H1 (cell line): ENCODE measurements at regions not wholly inside any gene's neighbourhood (a gene's known extent, or its start where the extent isn't known, plus 50 kb on each side); places are given as distances from the start of the nearest gene placed in this dataset.

Experiments used
- CTCF ChIA-PET: fragments of 300-600 bp; sonication (Branson Sonifier 250); formaldehyde crosslinking; loops from one replicate; lab custom pipeline; 2021; ENCODE audit not compliant: partially characterized antibody; lab: Charles Lee
- POLR2A ChIA-PET: fragments of 300-600 bp; sonication (Branson Sonifier 250); formaldehyde crosslinking; loops from one replicate; lab custom pipeline; 2021; ENCODE audit warnings: inconsistent platforms; ENCODE audit not compliant: partially characterized antibody; lab: Charles Lee
- DNase-seq, 2 experiments: peaks; one replicate each; pipeline versions ENCODE4 v3.0.0 to v3.0.0-alpha.2; 2010 to 2022; ENCODE audit warnings: low spot score in 2 of 2, low read depth in 1 of 2, mixed read lengths in 1 of 2
- FAIRE-seq: peaks from 2 replicates; lab custom pipeline; 2011; peaks lifted over from hg19 to GRCh38; lab: Jason Lieb, UNC
- H2AFZ ChIP-seq: 2 replicates; pipeline ENCODE4 v1.8.1; 2012; ENCODE audit warnings: low read length, inconsistent platforms
- H2AK5ac ChIP-seq: 2 replicates; pipeline ENCODE4 v1.6.1; 2013; ENCODE audit warnings: low read depth, low read length
- H2BK120ac ChIP-seq: replicated peaks from 2 replicates; pipeline ENCODE3; 2013; ENCODE audit warnings: low read depth, low read length, inconsistent platforms
- H2BK12ac ChIP-seq: 2 replicates; pipeline ENCODE4 v1.6.1; 2013; ENCODE audit warnings: low read depth, low read length
- H2BK15ac ChIP-seq: 2 replicates; pipeline ENCODE4 v1.6.1; 2013; ENCODE audit warnings: low read length
- H2BK20ac ChIP-seq: 2 replicates; pipeline ENCODE4 v1.6.1; 2013; ENCODE audit warnings: low read length
- H2BK5ac ChIP-seq: 2 replicates; pipeline ENCODE4 v1.6.1; 2013; ENCODE audit warnings: low read depth, low read length
- H3K14ac ChIP-seq: 2 replicates; pipeline ENCODE4 v1.6.1; 2013; ENCODE audit warnings: inconsistent platforms; ENCODE audit not compliant: insufficient read length
- H3K18ac ChIP-seq: 2 replicates; pipeline ENCODE4 v1.6.1; 2013; ENCODE audit warnings: low read length; ENCODE audit errors: extremely low read depth
- H3K23ac ChIP-seq: 2 replicates; pipeline ENCODE4 v1.6.1; 2013; ENCODE audit warnings: inconsistent platforms; ENCODE audit not compliant: insufficient read length
- H3K23me2 ChIP-seq: 2 replicates; pipeline ENCODE4 v1.6.1; 2013; ENCODE audit warnings: low read depth, low read length
- H3K27ac ChIP-seq: 2 replicates; pipeline ENCODE4 v1.6.1; 2011; ENCODE audit warnings: low read depth, low read length, inconsistent platforms
- H3K27me3 ChIP-seq, 4 experiments: replicated peaks in 1 of 4; 1 replicate in 1 of 4; 2 replicates in 3 of 4; pipeline versions ENCODE4 v1.6.1 to v1.8.1; 2011 to 2013; ENCODE audit warnings: low read length in 3 of 4, mild to moderate bottlenecking in 3 of 4, inconsistent platforms in 2 of 4, mixed read lengths in 2 of 4, moderate library complexity in 1 of 4; ENCODE audit not compliant: control insufficient read depth in 3 of 4, insufficient read depth in 3 of 4; ENCODE audit errors: extremely low read depth in 1 of 4
- H3K36me3 ChIP-seq, 4 experiments: 2 replicates each; pipeline versions ENCODE4 v1.6.1 to v1.8.1; 2011 to 2013; ENCODE audit warnings: mild to moderate bottlenecking in 4 of 4, low read length in 3 of 4, moderate library complexity in 2 of 4, control low read depth in 1 of 4, inconsistent platforms in 1 of 4; ENCODE audit not compliant: insufficient read depth in 4 of 4, control insufficient read depth in 2 of 4
- H3K4ac ChIP-seq: replicated peaks from 2 replicates; pipeline ENCODE3; 2013; ENCODE audit warnings: low read length, low read depth, mixed read lengths, inconsistent platforms; ENCODE audit not compliant: insufficient read length
- H3K4me1 ChIP-seq, 4 experiments: replicated peaks in 1 of 4; 1 replicate in 1 of 4; 2 replicates in 3 of 4; pipeline versions ENCODE4 v1.6.1 to v1.8.1; 2011 to 2013; ENCODE audit warnings: low read length in 3 of 4, inconsistent platforms in 2 of 4, mixed read lengths in 1 of 4; ENCODE audit not compliant: insufficient read depth in 4 of 4, control insufficient read depth in 3 of 4
- H3K4me2 ChIP-seq, 2 experiments: 2 replicates each; pipeline versions ENCODE4 v1.6.1 to v1.8.1; 2011 to 2013; ENCODE audit warnings: low read depth in 2 of 2, low read length in 2 of 2, control low read depth in 1 of 2, inconsistent platforms in 1 of 2, mild to moderate bottlenecking in 1 of 2; ENCODE audit not compliant: insufficient read depth in 1 of 2
- H3K4me3 ChIP-seq, 4 experiments: fragments of 200-600, 300-600 bp in 1 of 4; sonication (generic), shearing (Covaris generic), sonication (Bioruptor Twin) in 1 of 4; 2 replicates each; pipeline versions ENCODE4 v1.5.1 to v1.8.1; 2011 to 2016; ENCODE audit warnings: low read length in 4 of 4, low read depth in 3 of 4, control low read depth in 2 of 4, inconsistent platforms in 2 of 4, mild to moderate bottlenecking in 2 of 4, mixed read lengths in 1 of 4, moderate library complexity in 1 of 4; ENCODE audit not compliant: insufficient read depth in 2 of 4; ENCODE audit errors: extremely low read depth in 1 of 4
- H3K56ac ChIP-seq: replicated peaks from 2 replicates; pipeline ENCODE3; 2013; ENCODE audit warnings: low read depth, mild to moderate bottlenecking, mixed read lengths, low read length, inconsistent platforms; ENCODE audit not compliant: insufficient read length
- H3K79me1 ChIP-seq: 2 replicates; pipeline ENCODE4 v1.6.1; 2013; ENCODE audit warnings: low read depth, low read length, control low read depth
- H3K79me2 ChIP-seq, 2 experiments: 2 replicates each; pipeline versions ENCODE4 v1.6.1 to v1.8.1; 2012 to 2013; ENCODE audit warnings: low read length in 2 of 2, mild to moderate bottlenecking in 2 of 2, inconsistent platforms in 1 of 2; ENCODE audit not compliant: insufficient read depth in 2 of 2, control insufficient read depth in 1 of 2
- H3K9ac ChIP-seq, 4 experiments: replicated peaks in 1 of 4; 1 replicate in 1 of 4; 2 replicates in 3 of 4; pipeline versions ENCODE4 v1.6.1 to v1.8.1; 2011 to 2013; ENCODE audit warnings: low read depth in 3 of 4, low read length in 3 of 4, control low read depth in 2 of 4, mild to moderate bottlenecking in 2 of 4, moderate library complexity in 2 of 4, inconsistent platforms in 1 of 4; ENCODE audit errors: extremely low read depth in 1 of 4
- H3K9me3 ChIP-seq, 2 experiments: 2 replicates each; pipeline versions ENCODE4 v1.6.1 to v1.8.1; 2012 to 2013; ENCODE audit warnings: mild to moderate bottlenecking in 2 of 2, moderate library complexity in 2 of 2, control low read depth in 1 of 2, inconsistent platforms in 1 of 2, low read depth in 1 of 2, low read length in 1 of 2, mixed read lengths in 1 of 2; ENCODE audit not compliant: insufficient read depth in 2 of 2
- H4K20me1 ChIP-seq, 2 experiments: replicated peaks in 1 of 2; 2 replicates each; pipeline versions ENCODE3 to v1.8.1; 2011 to 2013; ENCODE audit warnings: inconsistent platforms in 2 of 2, low read length in 2 of 2, mild to moderate bottlenecking in 1 of 2; ENCODE audit not compliant: insufficient read depth in 2 of 2, control insufficient read depth in 1 of 2
- H4K5ac ChIP-seq: 2 replicates; pipeline ENCODE4 v1.6.1; 2013; ENCODE audit warnings: low read length, low read depth, mixed read lengths, inconsistent platforms; ENCODE audit not compliant: insufficient read length
- H4K8ac ChIP-seq: 2 replicates; pipeline ENCODE4 v1.8.0; 2013; ENCODE audit warnings: mild to moderate bottlenecking, moderate library complexity, low read length, inconsistent platforms; ENCODE audit not compliant: insufficient read depth; ENCODE audit errors: extremely low read depth
- H4K91ac ChIP-seq: replicated peaks from 2 replicates; pipeline ENCODE3; 2013; ENCODE audit warnings: low read length, mixed read lengths, inconsistent platforms; ENCODE audit not compliant: insufficient read length
- CBX8 ChIP-seq: fragments of 300-800, 300-1000 bp; sonication (generic); IDR thresholded peaks from 2 replicates; pipeline ENCODE4 v1.7.1; 2016; ENCODE audit warnings: low read depth, low read length, borderline replicate concordance
- CTBP2 ChIP-seq: IDR thresholded peaks from 2 replicates; pipeline ENCODE4 v1.7.0; 2011; ENCODE audit warnings: borderline replicate concordance, mild to moderate bottlenecking, moderate library complexity, mixed read lengths, low read length; ENCODE audit not compliant: insufficient read depth, insufficient read length
- EZH2 ChIP-seq: fragments of 200-600 bp; sonication (generic); IDR thresholded peaks from 2 replicates; pipeline ENCODE4 v1.7.1; 2012; ENCODE audit warnings: low read depth, mild to moderate bottlenecking, moderate library complexity, low read length, inconsistent platforms; ENCODE audit not compliant: severe bottlenecking
- KDM5A ChIP-seq: fragments of 200-600 bp; IDR thresholded peaks from 2 replicates; pipeline ENCODE4 v1.7.1; 2012; ENCODE audit warnings: mild to moderate bottlenecking, low read length, inconsistent platforms, mixed read lengths
- RBBP5 ChIP-seq: IDR thresholded peaks from 2 replicates; pipeline ENCODE4 v1.7.1; 2012; ENCODE audit warnings: low read depth, mild to moderate bottlenecking, inconsistent platforms, low read length, moderate library complexity, borderline replicate concordance
- SUZ12 ChIP-seq: fragments of 200-600 bp; sonication (generic); IDR thresholded peaks from 2 replicates; pipeline ENCODE4 v1.6.1; 2012; ENCODE audit warnings: mild to moderate bottlenecking, inconsistent platforms, low read length, moderate library complexity, mixed read lengths
- YY1 ChIP-seq: IDR thresholded peaks from 2 replicates; pipeline ENCODE4 v1.6.1; 2011; ENCODE audit warnings: low read depth, mild to moderate bottlenecking, low read length
- WGBS, 2 experiments: shearing (Covaris generic) in 1 of 2; methylation state at CpG; one replicate each; pipeline versions ENCODE4 v1.1.6 to v1.1.7; 2013 to 2015; ENCODE audit warnings: low lambda C conversion rate in 2 of 2, mixed read lengths in 2 of 2, inconsistent platforms in 1 of 2, low coverage in 1 of 2, missing lambda C conversion rate in 1 of 2; ENCODE audit not compliant: insufficient replicate concordance in 2 of 2, insufficient coverage in 1 of 2, insufficient read length in 1 of 2; ENCODE audit errors: extremely low coverage in 1 of 2, missing lambda C conversion rate in 1 of 2; 5-methylcytosine and 5-hydroxymethylcytosine counted together

DNA sequence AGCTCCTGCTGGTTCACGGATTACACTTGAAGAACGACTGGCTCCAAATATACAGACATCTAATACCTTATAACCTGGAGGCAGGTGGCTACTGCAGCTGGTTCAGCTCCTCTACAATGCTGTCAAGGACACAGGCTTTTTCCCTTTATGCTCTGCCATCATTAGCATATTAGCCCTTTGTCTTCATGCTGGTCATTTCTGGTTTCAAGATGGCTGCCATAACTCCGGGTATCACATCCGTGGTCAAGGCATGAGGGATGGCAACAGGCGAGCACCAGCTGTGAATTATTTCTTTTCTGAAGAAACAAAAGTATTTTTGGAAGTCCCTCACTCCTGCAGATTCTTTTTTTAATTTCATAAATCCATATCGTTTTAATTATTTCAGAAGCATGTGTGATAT lies 124.3 kb upstream of the MED13 start:
- Histone ChIP-seq H2AK5ac (no peak overlapping the region), H3K23ac (no peak overlapping the region), H3K4me2 (no peak overlapping the region), H3K27ac (no peak overlapping the region), H3K9me3 (no peaks in the 10 kb centered on the region), H3K18ac (no peak overlapping the region), H2BK15ac (no peak overlapping the region), H3K36me3 (no peaks in the 10 kb centered on the region), H3K79me2 (no peaks in the 10 kb centered on the region), H2BK120ac (no peak overlapping the region), H4K20me1 (no peaks in the 10 kb centered on the region), H2BK20ac (no peak overlapping the region), H3K23me2 (no peaks in the 10 kb centered on the region), H2BK12ac (no peak overlapping the region), H4K91ac (no peak overlapping the region), H4K8ac (no peak overlapping the region), H3K14ac (no peak overlapping the region), H3K79me1 (no peaks in the 10 kb centered on the region), H3K9ac (no peak overlapping the region), H3K4me3 (no peak overlapping the region), H4K5ac (no peak overlapping the region), H3K4ac (no peak overlapping the region), H2BK5ac (no peak overlapping the region), H3K27me3 (no peaks in the 10 kb centered on the region), H2AFZ (no peak overlapping the region), H3K4me1 (no peaks in the 10 kb centered on the region), H3K56ac (no peak overlapping the region)
- ChIA-PET CTCF (interaction anchor here (0.6 to 0.8 kb wide), 2 partner anchors 9 to 12 kb away, joined by 3 read pairs; no protein-coding TSS in a partner anchor), POLR2A (no interaction called here)
- DNase-seq: no peak
- TF ChIP-seq RBBP5 (no peak), CBX8 (no peak), CTBP2 (no peak), EZH2 (no peak), YY1 (peak; percentile 70), KDM5A (no peak), SUZ12 (no peak)
- FAIRE-seq: no peak
- 92% methylated on average over 6 of the region's 6 CpGs; no CpG with 5 or more reads in 1 of the 2 experiments for WGBS, 2 experiments
